ENCODE measurements at regions not wholly inside any gene's neighbourhood (a gene's known extent, or its start where the extent isn't known, plus 50 kb on each side); places are given as distances from the start of the nearest gene placed in this dataset.

DNA sequence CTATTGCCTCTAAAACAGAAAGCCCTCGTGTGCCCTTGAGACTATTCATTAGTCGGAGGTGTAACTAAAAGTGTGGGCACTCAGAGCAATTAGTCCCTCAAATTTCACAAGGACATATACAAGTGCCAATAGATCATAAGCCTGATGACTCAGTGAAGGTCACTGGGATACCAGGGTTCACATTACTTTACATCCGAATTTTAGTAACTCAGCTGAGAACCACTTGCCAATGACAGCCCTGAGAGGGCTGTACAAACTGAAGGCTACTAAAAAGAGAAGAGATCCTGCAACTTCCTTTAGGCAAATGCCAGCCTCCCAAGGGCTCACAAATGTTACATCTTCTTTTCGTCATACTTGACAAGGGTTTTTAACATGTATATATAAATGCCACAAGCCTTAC is 369.6 kb downstream of the TENT5A start:
- TF ChIP-seq, protein P1, sequence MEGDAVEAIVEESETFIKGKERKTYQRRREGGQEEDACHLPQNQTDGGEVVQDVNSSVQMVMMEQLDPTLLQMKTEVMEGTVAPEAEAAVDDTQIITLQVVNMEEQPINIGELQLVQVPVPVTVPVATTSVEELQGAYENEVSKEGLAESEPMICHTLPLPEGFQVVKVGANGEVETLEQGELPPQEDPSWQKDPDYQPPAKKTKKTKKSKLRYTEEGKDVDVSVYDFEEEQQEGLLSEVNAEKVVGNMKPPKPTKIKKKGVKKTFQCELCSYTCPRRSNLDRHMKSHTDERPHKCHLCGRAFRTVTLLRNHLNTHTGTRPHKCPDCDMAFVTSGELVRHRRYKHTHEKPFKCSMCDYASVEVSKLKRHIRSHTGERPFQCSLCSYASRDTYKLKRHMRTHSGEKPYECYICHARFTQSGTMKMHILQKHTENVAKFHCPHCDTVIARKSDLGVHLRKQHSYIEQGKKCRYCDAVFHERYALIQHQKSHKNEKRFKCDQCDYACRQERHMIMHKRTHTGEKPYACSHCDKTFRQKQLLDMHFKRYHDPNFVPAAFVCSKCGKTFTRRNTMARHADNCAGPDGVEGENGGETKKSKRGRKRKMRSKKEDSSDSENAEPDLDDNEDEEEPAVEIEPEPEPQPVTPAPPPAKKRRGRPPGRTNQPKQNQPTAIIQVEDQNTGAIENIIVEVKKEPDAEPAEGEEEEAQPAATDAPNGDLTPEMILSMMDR (IDR thresholded peaks at IDR 0.05; ENCODE audit: insufficient read depth, low read depth, low read length, missing control alignments): no peak
- no peak overlapping the region for H3K4me3 ChIP-seq (ENCODE audit: low read length)
- DNase-seq (ENCODE audit: low read depth): no peak

DNA sequence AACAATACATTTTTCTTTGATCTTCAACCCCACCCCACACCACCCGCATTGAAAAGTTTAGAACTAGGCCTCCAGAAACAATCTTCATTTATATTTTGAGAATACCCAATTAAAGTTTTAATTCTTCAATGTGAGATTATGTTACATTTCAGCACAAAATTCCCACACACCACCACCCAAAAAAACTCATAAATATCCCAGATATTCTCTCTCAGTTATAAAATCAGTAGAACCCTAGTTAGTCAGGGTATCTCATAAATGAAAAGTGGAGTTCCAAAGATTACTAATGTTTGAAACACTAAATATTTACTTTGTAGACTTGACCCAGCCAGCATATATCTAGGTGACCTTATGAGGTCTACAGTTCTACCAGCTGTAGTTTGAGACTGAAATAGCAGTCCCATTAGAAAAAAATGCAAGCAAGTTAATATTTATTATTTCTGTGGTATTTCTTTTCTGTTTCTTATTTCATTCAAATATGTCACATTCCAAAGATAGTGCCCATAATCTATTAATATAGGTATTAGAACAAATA is 371.0 kb downstream of the TENT5A start:
- no peak overlapping the region for H3K4me3 ChIP-seq (ENCODE audit: low read length)
- DNase-seq (ENCODE audit: low read depth): no peak
- TF ChIP-seq, protein P1 (IDR thresholded peaks at IDR 0.05; ENCODE audit: insufficient read depth, low read depth, low read length, missing control alignments): no peak

DNA sequence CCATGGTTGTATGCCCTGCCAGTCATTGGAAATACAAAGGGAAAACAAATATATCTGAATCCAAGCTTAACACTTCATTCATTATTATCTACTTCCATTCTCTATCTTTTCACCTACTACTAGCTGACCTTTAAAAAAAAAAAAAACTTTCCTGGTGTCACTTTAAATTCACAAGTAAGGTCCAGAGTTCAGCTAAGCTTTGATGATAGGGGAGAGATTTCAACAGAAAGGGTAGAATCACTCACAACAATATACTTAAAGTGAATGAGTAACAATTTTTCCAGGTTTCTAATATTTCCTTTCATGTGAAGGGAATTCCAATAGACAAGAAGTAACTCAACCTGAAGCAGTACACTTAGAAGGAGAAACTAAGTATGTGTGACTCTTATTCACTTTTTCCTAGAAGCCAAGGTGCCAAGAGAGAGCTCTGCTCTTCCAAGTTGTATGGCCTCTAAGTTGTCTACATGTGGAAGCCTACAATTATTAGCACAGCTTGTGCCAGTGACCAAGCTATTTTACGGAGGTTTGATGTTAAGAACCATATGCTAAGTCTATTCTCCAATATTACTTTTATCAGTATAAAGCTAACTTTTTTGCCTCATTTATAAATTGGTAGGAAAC is 371.7 kb downstream of the TENT5A start:
- DNase-seq (ENCODE audit: low read depth): no peak
- no peak overlapping the region for H3K4me3 ChIP-seq (ENCODE audit: low read length)
- TF ChIP-seq, protein P1 (IDR thresholded peaks at IDR 0.05; ENCODE audit: insufficient read depth, low read depth, low read length, missing control alignments): no peak

DNA sequence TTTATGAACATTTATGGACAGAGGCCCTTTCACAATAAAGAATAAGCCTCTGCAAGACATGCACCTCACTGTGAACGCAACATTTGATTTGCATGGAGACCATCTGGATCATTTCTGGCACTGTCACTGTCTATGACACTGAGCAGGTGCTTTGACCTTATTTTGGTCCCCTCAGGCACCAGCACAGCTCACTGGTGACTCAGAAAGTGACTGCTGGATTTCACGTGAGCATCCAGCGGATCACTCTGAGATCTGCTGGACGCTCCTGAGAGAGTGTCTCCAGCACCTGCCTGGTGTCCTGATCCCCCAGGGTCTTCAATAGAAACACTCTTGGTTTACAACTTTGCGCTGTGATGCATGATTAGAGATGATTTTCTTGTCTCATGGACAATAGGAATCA is 375.7 kb downstream of the TENT5A start:
- H3K4me3 ChIP-seq (ENCODE audit: low read length): no peak overlapping the region
- TF ChIP-seq, protein P1 (IDR thresholded peaks at IDR 0.05; ENCODE audit: insufficient read depth, low read depth, low read length, missing control alignments): no peak
- no peak for DNase-seq (ENCODE audit: low read depth)

DNA sequence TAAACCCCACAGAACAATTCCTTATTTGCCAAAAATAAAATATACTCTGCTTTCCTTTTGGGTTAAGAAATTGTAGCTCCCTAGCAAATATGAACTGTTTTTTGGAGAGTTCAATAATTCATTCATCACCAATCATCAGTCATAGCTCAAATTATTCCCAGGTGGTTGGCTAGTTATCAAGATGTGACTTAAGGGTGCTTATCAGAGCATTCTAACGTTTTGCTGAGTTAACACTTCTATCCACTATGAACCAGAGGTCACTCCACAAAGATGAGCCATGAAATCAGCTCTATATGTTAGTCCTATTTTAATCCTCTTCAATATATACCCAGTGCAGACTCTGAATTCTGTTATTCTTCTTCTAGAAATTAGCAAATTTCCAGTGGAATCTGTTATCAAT is 379.1 kb downstream of the TENT5A start:
- no peak for DNase-seq (ENCODE audit: low read depth)
- H3K4me3 ChIP-seq (ENCODE audit: low read length): no peak overlapping the region
- TF ChIP-seq, protein P1 (IDR thresholded peaks at IDR 0.05; ENCODE audit: insufficient read depth, low read depth, low read length, missing control alignments): no peak

DNA sequence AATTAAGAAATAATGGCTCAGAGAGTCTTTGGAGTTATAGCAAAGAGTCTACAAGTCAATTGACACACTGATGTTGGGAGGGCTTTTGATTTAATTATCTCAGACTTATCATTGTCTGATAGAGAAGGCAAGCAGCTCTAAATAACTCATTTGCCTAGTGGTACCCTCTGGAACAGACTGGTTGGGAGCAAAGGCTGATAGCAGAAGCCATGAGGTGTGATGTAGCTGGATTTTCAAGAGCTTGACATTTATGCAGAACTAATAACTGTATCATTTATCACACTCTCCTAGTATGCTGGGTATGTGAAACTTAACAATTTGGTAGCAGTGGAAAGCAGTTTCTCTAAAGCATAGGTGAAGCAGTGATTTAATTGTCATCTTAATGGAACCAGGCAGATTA is 380.6 kb downstream of the TENT5A start:
- DNase-seq (ENCODE audit: low read depth): no peak
- TF ChIP-seq, protein P1 (IDR thresholded peaks at IDR 0.05; ENCODE audit: insufficient read depth, low read depth, low read length, missing control alignments): no peak
- no peak overlapping the region for H3K4me3 ChIP-seq (ENCODE audit: low read length)

DNA sequence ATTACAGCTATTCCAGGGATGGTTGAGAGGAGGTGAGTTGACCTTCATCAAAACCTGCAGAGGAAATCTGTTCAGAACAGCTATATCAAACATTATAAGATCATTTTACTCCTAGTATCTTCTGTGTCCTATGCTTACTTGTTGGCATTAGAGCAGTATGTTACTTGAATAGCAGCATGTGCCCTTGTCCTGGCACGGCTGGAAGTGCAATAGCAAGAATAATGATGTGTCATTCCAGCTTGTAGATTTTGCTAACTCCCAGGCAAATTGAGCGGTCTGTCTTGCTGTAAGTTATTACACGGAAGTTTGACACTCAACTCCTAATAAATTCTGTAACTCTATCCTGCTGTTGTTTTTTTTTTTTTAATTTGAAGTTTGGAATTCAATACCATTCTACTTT is 385.5 kb downstream of the TENT5A start:
- H3K4me3 ChIP-seq (ENCODE audit: low read length): no peak overlapping the region
- no peak for DNase-seq (ENCODE audit: low read depth)
- TF ChIP-seq, protein P1 (IDR thresholded peaks at IDR 0.05; ENCODE audit: insufficient read depth, low read depth, low read length, missing control alignments): no peak

Measured in epithelial cell of esophagus (primary cell).